GM12872 (cell line): ENCODE measurements at regions not wholly inside any gene's neighbourhood (a gene's known extent, or its start where the extent isn't known, plus 50 kb on each side); places are given as distances from the start of the nearest gene placed in this dataset.

Experiments
- TF ChIP-seq, protein P1 (sequence below): IDR thresholded peaks from 3 replicates; pipeline ENCODE4 v1.5.1; 2011; ENCODE audit warnings: low read depth, mild to moderate bottlenecking, low read length, moderate library complexity; ENCODE audit not compliant: insufficient read depth

DNA sequence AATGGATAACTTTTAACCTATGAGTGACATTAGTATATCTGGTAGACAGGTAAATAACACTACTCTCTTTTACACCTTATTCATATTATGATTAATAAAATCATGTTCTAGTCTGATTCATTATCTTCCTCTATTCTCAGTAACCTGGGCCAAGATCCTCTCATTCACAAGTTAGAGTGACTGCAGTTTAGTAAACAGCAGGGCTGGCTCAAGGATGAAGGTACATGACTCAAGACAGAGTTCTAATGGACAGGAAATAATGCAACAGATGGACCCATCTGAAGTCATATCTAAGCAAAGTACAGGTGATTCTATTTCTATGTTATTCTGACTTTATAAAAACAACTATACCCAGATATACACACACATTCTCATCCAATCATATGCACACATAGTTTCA is 582.5 kb upstream of the CDH18 start:
- TF ChIP-seq, protein P1, sequence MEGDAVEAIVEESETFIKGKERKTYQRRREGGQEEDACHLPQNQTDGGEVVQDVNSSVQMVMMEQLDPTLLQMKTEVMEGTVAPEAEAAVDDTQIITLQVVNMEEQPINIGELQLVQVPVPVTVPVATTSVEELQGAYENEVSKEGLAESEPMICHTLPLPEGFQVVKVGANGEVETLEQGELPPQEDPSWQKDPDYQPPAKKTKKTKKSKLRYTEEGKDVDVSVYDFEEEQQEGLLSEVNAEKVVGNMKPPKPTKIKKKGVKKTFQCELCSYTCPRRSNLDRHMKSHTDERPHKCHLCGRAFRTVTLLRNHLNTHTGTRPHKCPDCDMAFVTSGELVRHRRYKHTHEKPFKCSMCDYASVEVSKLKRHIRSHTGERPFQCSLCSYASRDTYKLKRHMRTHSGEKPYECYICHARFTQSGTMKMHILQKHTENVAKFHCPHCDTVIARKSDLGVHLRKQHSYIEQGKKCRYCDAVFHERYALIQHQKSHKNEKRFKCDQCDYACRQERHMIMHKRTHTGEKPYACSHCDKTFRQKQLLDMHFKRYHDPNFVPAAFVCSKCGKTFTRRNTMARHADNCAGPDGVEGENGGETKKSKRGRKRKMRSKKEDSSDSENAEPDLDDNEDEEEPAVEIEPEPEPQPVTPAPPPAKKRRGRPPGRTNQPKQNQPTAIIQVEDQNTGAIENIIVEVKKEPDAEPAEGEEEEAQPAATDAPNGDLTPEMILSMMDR, result no peak

DNA sequence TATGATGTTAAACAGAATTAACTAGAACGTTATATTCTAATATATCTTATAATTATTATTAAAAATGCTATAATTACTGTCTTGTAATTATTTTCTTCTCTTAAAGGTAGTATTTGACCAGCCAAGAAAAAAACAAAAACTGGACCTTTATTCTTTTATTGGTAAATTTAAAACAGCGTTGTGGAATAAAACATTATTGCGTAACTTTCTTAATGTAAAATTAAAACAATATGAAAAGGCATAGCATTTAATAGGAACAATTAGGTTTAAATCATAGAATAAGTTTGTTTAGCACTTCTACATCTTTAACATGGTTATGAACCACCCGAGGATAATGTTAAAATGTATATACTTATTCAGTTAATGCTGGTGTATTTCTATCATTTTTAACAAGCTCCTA is 574.5 kb upstream of the CDH18 start:
- TF ChIP-seq, protein P1, result no peak

DNA sequence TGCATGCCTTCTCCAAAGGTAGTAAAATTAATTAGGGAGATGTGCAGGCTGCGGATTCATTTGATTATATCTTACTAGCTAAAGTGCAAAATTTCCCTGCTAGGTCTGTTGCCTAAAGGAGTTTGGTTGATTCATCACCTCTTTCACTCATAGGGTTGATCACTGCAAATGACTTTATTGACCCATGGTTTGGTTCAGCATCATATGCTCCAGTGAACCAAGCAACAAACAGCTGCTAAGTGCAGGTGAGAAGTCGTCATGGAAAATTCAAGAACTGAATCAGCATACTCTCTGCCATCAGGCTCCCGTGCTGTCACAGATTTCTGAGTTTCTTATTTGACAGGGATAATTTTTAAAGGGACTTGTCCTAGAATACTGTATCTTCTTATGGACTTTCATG is 571.8 kb upstream of the CDH18 start:
- TF ChIP-seq, protein P1, result no peak

DNA sequence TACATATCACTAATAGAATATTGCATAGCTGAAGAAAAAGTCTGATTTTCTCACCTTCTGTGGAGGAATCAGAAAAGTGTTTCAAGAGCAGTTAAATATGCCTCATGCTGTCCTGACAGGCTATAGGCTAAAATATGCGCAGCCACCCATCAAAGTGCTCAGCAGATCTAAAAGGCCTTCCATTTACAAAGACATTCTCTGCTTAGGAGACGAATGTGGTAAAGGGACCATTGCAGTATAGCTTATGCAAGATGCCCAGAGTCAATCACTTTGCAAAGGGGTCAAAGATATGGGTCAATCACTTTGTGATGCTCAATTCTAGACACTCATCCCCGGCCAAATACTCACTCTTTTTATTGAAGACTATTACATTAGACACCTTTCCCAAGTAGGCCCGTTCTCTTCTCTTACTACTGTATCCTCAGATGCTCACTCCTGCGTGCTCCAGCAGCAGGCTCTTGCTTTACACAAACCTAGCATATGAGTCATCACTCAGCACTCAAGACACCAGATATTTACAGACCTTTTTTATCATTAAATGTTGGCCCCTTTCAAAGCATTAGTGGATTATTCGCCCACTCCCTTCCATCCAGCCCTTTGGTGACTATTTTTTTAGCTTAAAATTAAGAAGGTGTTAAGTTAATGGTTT is 568.2 kb upstream of the CDH18 start:
- TF ChIP-seq, protein P1, result no peak

DNA sequence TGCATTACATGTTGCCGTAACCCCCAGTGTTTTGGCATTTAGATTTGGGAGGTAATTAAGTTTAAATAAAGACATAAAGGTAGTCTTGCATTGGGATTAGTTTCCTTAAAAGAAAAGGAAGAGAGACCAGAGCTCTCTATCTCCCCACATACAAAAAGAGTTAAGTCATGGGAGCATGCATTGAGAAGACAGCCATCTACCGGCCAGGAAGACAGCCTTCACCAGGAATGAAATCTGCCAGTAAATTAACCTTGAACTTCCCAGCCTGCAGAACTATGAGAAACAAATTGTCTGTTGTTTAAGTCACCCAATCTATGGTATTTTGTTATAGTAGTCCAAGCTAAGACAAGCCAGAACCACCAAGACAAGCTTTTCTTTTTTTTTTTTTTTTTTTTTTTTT is 567.0 kb upstream of the CDH18 start:
- TF ChIP-seq, protein P1, result no peak

DNA sequence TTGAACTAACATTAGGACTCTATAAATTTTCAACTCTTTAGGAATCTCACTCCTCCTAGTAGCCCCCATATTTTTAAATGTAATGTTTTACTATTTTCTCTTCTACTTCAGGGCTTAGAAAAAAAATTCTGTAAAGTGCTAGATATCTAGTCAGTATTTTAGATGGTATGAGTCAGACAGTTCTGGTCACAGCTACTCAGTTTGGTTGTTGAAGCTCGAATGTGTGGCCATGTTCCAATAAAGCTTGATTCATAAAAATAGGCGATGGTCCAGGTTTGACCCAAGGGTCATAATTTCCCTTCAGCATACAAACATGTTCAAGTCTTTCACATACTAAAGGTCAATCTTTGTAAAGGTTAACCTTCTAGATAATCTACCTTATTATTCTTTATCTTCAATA is 566.0 kb upstream of the CDH18 start:
- TF ChIP-seq, protein P1, result no peak

DNA sequence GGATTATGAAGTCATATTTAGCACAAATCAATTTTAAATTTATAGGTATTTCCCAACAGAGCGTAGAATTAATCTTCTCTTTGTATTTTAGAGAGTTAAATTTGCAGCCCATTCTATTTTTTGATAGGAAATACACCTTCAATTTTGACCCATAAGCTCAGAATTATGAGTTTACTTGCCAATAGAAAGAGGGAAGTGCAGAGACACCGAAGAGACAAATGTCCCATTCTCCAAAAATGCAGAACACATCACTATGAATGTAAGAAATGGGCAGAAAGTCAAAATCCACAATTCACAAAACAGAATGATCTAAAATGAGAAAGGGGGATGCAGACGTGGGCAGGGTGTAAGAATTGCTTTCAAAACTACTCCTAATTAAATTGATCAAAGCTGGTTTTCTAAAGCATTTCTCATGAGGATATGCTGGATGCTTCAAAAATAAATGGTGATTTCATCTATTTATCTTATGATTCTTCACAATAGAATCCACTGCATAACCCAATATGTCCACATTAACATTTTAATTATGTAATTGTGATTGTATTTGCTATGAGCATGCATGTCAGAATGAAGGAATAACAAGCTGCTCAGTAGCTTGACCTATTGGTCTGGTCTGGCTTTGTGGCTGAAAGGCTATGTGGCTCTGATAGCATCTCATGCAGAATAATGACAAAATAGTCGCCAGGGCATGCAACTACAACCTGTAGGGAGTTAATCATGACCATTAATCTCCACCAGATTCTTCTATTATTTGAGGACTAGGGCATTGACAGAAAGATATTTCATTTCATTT is 550.1 kb upstream of the CDH18 start:
- TF ChIP-seq, protein P1, result no peak
